Skin of body (tissue), 1 donor: ENCODE measurements at regions not wholly inside any gene's neighbourhood (a gene's known extent, or its start where the extent isn't known, plus 50 kb on each side); places are given as distances from the start of the nearest gene placed in this dataset.
"Not testable (repeated sequence)": the region's sequence is repeated elsewhere in the genome, so short reads cannot be mapped to it uniquely, and the experiment has no call there.

Experiments used
- DNase-seq: peaks from one replicate; lab custom pipeline; 2025; lab: John Stamatoyannopoulos, UW

DNA sequence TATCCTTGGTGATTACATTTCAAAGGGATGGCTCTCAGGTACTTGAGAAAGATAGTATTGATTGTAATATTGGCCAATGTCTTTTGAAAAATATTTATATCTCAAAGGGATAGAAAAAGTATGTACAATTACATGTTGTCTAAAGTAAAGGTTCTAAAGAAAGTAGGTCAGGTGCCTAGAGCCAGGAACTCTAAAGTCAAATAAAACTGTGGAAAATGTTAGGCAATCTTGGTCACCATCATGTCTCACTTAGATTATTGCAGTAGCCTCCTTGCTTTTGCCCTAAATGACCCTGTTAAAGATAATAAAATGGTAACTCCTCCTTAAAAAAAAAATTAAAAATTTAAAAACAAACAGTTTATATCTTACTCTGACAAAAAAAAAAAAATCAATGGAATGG lies 198.5 kb upstream of the ARPP21 start:
- no peak for DNase-seq

GRCh38 chr3:35446896-35447295 lies 192.4 kb upstream of the ARPP21 start:
- DNase-seq = no peak

DNA sequence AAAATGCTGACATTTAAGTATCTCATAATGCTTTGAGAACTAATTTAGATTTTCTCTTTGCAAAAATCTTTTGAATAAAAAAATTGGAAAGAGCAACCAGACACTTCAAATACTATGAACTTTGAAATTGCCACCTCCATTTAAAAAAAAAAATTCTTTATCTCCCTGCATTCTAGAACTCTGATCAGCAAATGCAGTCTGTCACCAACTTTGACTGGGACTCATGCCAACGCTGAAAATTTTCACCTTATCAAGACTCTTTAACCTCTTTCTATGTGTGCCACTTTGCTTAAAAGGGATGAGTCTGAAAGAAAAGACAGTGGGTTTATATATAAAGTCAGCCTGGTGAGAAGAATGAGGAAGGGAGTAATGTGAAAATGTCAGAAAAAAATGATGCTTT lies 191.2 kb upstream of the ARPP21 start:
- no peak for DNase-seq

DNA sequence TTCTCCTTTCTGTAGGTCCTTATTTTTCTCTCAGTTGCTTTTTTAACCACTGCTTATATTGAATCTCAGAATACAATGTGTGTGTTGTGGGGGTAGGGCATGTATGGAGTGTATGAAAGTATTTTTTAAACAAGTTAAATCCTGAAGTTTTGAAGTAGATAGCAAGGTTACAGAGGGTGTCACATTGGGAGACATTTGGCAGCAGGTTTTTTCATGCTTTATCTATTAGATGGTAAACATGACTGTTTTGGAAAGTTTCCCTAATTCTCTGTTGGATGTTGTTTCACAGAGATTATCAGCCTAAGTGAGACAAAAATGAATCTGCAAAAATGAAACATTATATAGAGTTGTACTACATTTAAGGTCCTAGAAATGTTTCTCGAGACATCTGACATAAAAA lies 190.6 kb upstream of the ARPP21 start:
- no peak for DNase-seq

- DNase-seq = not testable (repeated sequence)
Observed at GRCh38 chr3:35454819-35455218, 184.5 kb upstream of the ARPP21 start.

DNA sequence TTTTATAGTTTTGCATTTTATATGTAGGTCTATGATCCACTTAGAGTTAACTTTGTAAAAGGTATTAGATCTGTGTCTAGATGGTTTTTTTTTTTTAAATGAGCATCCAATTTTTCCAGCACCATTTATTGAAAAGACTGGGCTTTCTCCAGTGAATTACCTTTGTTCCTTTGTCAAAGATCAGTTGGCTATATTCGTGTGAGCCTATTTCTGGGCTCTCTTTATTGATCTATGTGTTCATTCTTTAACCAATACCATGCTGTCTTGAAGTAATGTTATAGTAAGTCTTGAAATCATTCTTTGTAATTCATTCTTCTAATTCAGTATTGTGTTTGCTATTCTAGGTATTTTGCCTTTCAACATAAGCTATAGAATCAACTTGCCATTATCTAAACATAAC lies 165.4 kb upstream of the ARPP21 start:
- DNase-seq = no peak

DNA sequence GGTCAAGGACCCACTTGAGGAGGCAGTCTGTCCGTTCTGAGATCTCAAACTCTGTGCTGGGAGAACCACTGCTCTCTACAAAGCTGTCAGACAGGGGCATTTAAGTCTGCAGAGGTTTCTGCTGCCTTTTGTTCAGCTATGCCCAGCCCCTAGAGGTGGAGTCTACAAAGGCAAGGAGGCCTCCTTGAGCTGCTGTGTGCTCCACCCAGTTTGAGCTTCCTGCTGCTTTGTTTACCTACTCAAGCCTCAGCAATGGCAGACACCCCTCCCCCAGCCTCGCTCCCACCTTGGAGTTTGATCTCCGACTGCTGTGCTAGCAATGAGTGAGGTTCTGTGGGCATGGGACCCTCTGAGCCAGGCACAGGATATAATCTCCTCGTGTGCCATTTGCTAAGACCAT lies 156.8 kb upstream of the ARPP21 start:
- not testable (repeated sequence) for DNase-seq

- DNase-seq = no peak
Observed at GRCh38 chr3:35483131-35483530, 156.2 kb upstream of the ARPP21 start.

- DNase-seq = no peak
Observed at GRCh38 chr3:35484929-35485530, 154.3 kb upstream of the ARPP21 start.

DNA sequence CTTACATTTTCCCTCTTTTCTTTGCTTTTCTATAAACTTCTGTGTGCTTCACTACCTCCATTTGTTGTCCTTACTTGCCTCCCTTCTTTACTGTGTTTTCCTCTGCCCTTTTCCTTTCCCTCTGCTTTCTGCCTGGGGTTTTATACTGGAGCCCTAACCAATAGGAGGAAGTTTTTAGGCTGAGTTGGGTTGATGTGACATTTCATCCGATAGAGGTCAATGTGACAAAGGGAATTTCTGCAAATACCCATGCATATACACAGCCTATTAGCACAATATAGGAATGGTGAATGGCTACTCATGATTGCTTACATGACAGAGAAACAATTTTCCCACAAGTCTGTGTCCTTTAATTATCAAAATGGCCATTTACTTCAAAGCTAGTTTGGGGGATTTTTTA lies 153.0 kb upstream of the ARPP21 start:
- DNase-seq = no peak

- no peak for DNase-seq
Observed at GRCh38 chr3:35487376-35487775, 151.9 kb upstream of the ARPP21 start.

- no peak for DNase-seq
Observed at GRCh38 chr3:35488526-35488925, 150.8 kb upstream of the ARPP21 start.

- DNase-seq = no peak
Observed at GRCh38 chr3:35492841-35493240, 146.5 kb upstream of the ARPP21 start.

DNA sequence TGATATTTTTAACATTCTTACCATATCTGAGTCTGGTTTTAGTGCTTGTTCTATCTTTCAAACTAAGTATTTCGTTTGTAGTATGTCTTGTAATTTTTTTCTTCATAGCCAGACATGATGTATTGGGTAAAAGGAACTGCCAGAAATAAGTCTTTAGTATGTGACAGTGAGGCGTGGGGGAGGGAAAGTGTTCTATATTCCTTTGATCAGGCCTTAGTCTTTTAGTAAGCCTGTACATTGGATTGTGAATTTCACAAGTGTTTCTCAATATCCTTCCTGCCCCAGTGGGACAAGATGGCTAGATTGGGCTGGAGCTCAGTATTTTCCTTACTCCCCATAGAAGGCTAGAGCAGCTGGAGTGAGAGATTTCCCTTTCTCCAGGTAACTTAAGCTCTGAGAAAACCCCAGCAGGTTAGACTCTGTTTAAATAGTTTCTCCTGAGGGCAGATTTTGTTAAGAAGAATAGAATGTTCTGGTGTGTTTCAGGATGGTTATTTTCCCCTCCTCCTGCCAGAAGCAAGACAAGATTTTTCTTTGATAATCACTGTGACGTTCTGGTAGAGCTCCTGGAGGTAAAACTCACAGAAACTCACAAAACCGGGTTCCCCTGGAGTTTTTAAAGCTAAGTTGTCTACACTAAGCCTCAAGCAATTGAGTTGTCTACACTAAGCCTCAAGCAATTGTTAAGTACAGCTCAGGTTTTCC lies 140.7 kb upstream of the ARPP21 start:
- no peak for DNase-seq

GRCh38 chr3:35500641-35501350 lies 138.5 kb upstream of the ARPP21 start:
- no peak for DNase-seq

- DNase-seq = no peak
Observed at GRCh38 chr3:35502699-35503098, 136.6 kb upstream of the ARPP21 start.

GRCh38 chr3:35505181-35505580 lies 134.1 kb upstream of the ARPP21 start:
- no peak for DNase-seq

GRCh38 chr3:35505772-35506171 lies 133.6 kb upstream of the ARPP21 start:
- no peak for DNase-seq

DNA sequence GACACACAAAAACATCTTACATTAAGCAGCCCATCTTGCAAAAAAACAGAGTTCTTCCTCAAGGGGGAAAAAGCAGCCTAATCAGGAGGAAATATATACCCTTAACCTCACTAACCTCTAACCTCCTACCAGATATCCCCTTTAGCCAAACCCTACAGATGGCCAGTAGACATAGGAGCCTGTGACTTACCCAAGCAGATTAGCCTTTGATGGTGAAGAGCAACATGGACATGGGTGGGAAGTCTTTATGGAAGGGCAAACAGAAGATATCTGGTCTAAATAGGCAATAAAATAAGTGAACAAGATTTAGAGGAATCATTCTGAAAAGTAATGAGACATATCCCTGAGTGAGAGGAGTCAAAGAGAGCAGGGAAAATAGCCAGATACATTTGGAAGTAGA lies 119.4 kb upstream of the ARPP21 start:
- DNase-seq = no peak

DNA sequence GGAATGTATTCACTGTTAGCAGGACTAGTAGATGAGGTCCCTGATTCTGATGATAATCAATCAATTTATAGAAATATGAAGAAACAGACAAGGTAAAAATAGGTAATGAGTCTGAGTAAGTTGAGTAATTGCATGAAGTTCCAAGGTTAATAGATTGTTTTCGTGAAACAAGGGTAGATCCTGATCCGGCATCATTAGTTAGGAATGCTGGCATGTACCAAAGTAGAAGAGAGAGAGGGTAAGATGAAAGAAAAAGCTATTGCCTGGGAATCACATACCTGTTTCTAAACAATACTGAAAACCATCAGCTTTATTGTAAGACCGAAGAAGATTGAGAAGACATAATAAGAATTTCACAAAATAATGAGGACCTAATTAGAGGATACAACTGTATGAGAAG lies 118.1 kb upstream of the ARPP21 start:
- DNase-seq = no peak

DNA sequence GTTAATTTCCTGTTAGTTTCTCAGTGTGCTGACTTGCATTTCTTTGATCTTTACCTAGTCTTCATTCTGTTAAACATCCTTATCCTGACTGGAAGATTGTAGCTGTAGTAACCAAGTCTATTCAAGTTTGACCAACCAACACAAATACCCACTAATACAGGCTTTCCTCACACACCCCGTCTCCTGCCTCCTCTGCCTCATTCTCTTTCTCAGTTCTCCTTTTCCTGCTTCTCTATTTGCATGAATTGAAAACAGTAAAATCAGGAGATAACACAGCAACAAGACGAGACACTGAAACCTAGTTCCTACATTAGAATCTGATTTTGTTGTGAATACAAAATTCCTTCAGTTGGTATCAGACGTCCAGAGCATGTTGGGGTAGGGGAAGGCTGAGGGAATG lies 116.9 kb upstream of the ARPP21 start:
- DNase-seq = no peak

- no peak for DNase-seq
Observed at GRCh38 chr3:35523074-35523473, 116.3 kb upstream of the ARPP21 start.

DNA sequence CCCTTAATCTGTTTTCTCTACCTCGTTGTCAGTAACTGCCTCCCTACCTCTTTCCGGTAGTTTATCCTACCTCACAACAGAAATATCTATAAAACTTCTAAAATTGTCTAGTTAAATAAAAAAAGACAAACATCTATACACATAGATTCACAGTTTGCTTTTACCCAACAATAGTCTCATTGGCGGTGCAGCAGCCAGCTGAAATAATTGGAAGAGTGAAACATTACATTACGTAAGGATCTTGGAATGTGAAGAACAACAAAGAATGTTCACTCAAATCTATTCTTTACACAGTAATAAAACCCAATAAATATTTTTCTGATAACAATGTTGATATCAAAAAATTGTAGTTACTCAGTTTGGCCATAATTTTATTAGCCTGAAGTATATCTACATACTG lies 115.5 kb upstream of the ARPP21 start:
- DNase-seq = no peak
